ENCODE measurements at regions not wholly inside any gene's neighbourhood (a gene's known extent, or its start where the extent isn't known, plus 50 kb on each side); places are given as distances from the start of the nearest gene placed in this dataset.
A peak's percentile ranks its signal among the peaks of the same experiment; 100 is the strongest.

GRCh38 chr6:56378507-56378906 lies 131.1 kb upstream of the COL21A1 start:
- no peak for DNase-seq (ENCODE audit: low spot score)
- Histone ChIP-seq H3K27ac (no peak overlapping the region), H3K4me3 (no peak overlapping the region)
- no peak for TF ChIP-seq CTCF (IDR thresholded peaks at IDR 0.05)

- Histone ChIP-seq H3K27ac (no peak overlapping the region), H3K4me3 (no peak overlapping the region)
- no peak for TF ChIP-seq CTCF (IDR thresholded peaks at IDR 0.05)
- DNase-seq (ENCODE audit: low spot score), result no peak
Measured at GRCh38 chr6:56377295-56377694, 129.9 kb upstream of the COL21A1 start.

- Histone ChIP-seq H3K27ac (peak overlapping the region; percentile 86 to 88), H3K4me3 (no peak overlapping the region)
- no peak for TF ChIP-seq CTCF (IDR thresholded peaks at IDR 0.05)
- DNase-seq (ENCODE audit: low spot score), result no peak
Measured at GRCh38 chr6:56375806-56376205, 128.4 kb upstream of the COL21A1 start.

- DNase-seq (ENCODE audit: low spot score), result peak; percentile 82
- peak overlapping the region; percentile 35 for H3K4me3 ChIP-seq
Measured at GRCh38 chr6:56374841-56375369, 127.5 kb upstream of the COL21A1 start.

GRCh38 chr6:56372406-56372995 lies 125.1 kb upstream of the COL21A1 start:
- Histone ChIP-seq H3K27ac (peak overlapping the region; percentile 86 to 90), H3K4me3 (no peak overlapping the region)

More at GRCh38 chr6:56374841-56375369, 127.5 kb upstream of the COL21A1 start:
- no peak for TF ChIP-seq CTCF (IDR thresholded peaks at IDR 0.05)
- H3K27ac ChIP-seq, result peak overlapping the region; percentile 86 to 88

GRCh38 chr6:56370561-56371211 lies 123.3 kb upstream of the COL21A1 start:
- H3K4me3 ChIP-seq, result peak overlapping the region; percentile 39
- peak overlapping the region; percentile 86 to 90 for H3K27ac ChIP-seq
- no peak for TF ChIP-seq CTCF (IDR thresholded peaks at IDR 0.05)
- no peak for DNase-seq (ENCODE audit: low spot score)

More at GRCh38 chr6:56372406-56372995, 125.1 kb upstream of the COL21A1 start:
- no peak for TF ChIP-seq CTCF (IDR thresholded peaks at IDR 0.05)
- no peak for DNase-seq (ENCODE audit: low spot score)

- DNase-seq (ENCODE audit: low spot score), result peak; percentile 82
- peak overlapping the region; percentile 39 for H3K4me3 ChIP-seq
- TF ChIP-seq CTCF (IDR thresholded peaks at IDR 0.05), result peak; percentile 31
- H3K27ac ChIP-seq, result peak overlapping the region; percentile 86 to 90
Measured at GRCh38 chr6:56370127-56370540, 122.8 kb upstream of the COL21A1 start.
